Endometrium (tissue), 2 donors: ENCODE measurements at regions not wholly inside any gene's neighbourhood (a gene's known extent, or its start where the extent isn't known, plus 50 kb on each side); places are given as distances from the start of the nearest gene placed in this dataset.
A peak's percentile ranks its signal among the peaks of the same experiment; 100 is the strongest.

Source experiments
- FAIRE-seq: peaks from 2 replicates; lab custom pipeline; 2012; peaks lifted over from hg19 to GRCh38; lab: Jason Lieb, UNC
- donor health status: control.
- donor health status: control.

- FAIRE-seq: no peak
Measured at GRCh38 chr1:196001188-196001587, 607.1 kb downstream of the KCNT2 start.

GRCh38 chr1:195999022-195999421, 609.2 kb downstream of the KCNT2 start:
- no peak for FAIRE-seq

GRCh38 chr1:195981448-195982139, 626.6 kb downstream of the KCNT2 start:
- no peak for FAIRE-seq

DNA sequence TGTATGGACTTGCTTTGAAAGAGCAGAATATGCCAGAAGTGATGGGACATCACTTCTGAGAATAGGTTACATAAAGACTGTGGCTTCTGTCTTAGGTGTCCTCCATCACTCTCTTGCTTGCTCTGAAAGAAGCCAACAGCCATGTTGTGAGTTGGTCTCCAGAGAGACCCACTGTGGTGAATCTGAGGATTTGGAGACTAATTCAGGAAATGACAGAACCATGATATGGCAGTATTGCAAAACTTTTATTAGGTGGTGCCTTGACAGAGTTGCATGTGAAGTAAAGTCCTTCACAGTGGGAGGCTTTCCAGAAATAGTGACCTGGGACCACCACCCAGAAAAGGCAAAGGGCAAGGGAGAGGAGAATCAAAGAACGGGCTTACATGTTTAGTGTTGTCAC, 628.6 kb downstream of the KCNT2 start:
- FAIRE-seq: no peak

- no peak for FAIRE-seq
Measured at GRCh38 chr1:195973311-195973904, 634.8 kb downstream of the KCNT2 start.

- no peak for FAIRE-seq
Measured at GRCh38 chr1:195971589-195971988, 636.7 kb downstream of the KCNT2 start.

GRCh38 chr1:195970209-195970608, 638.0 kb downstream of the KCNT2 start:
- no peak for FAIRE-seq

DNA sequence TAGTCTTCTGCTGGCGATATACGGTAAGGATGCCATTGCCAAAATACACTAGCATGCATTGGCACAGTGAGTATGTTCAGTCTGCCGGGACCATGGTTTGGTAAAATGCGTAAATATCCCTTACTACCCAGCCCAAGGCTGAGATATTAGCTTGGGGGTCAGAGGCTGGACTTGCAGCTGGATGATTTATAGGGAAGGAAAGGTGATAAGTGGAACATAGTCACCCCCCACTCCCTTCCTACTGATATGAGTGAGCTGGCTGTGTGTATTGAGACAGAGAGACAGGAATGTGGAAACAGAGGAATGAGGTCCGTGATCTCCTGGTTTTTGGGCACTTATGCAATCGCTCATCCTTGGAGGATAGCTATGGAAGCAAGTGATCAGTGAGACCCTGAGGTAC, 642.8 kb downstream of the KCNT2 start:
- FAIRE-seq: no peak

DNA sequence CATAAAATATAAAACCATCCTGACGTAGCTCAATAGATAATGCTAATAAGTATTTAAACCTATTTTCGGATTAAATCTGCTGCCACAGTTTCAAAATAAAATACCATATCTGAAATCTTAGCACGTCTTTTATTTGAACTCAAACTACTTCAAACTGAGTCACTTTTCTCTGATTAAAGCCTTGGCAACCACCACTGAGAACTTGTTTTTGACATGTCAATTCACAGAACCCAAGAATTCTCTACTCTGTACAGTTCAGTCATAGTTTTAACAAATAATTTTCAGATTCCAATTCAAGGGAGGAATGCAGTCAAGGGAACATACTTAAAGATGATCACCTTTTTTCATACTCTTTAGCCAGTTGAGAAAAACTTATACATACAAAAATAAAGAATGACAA, 643.2 kb downstream of the KCNT2 start:
- FAIRE-seq: no peak

GRCh38 chr1:195964516-195964915, 643.7 kb downstream of the KCNT2 start:
- FAIRE-seq: no peak

DNA sequence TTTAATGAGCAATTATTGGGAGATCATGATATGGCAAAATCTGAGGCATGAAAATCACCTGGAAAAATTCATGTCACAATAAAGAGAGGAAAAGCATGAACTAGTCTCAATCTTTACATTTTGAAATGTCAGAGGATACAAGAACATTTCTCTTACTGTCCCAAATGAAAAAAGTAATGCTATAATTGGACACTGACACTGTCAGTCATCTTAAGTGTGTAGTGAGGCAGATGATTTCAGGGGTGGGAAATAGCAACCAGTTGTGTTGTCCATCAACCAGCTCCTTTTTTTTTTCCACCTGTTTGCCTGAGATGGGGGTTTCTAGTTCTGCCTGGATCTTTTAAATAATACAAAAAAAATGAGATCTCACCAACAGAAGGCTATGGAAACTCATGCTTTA, 646.2 kb downstream of the KCNT2 start:
- no peak for FAIRE-seq

GRCh38 chr1:195960580-195960979, 647.7 kb downstream of the KCNT2 start:
- no peak for FAIRE-seq

GRCh38 chr1:195958131-195958530, 650.1 kb downstream of the KCNT2 start:
- FAIRE-seq: no peak

GRCh38 chr1:195956845-195957244, 651.4 kb downstream of the KCNT2 start:
- no peak for FAIRE-seq

DNA sequence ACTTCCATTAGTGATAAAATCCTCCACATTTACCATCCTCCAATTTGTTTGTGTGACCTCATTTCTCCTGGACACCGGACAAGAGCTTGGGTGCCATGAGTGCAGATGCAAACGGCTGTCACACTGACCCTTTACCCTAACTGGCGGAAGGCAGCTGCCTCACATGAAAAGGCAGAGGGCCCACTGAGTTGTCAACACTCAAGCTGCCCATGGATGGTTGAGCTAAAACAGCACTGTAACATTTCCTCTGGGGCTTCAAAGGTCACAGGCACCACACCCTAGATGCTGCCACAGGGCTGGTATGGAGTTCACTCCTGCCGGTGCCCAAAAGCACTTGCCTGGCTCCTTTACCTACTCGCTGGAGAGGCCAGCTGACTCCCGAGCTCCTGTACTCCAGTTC, 653.4 kb downstream of the KCNT2 start:
- FAIRE-seq: no peak

- FAIRE-seq: no peak
Measured at GRCh38 chr1:195951313-195951712, 656.9 kb downstream of the KCNT2 start.

- FAIRE-seq: no peak
Measured at GRCh38 chr1:195948123-195948895, 659.9 kb downstream of the KCNT2 start.

- no peak for FAIRE-seq
Measured at GRCh38 chr1:195946500-195946899, 661.7 kb downstream of the KCNT2 start.

DNA sequence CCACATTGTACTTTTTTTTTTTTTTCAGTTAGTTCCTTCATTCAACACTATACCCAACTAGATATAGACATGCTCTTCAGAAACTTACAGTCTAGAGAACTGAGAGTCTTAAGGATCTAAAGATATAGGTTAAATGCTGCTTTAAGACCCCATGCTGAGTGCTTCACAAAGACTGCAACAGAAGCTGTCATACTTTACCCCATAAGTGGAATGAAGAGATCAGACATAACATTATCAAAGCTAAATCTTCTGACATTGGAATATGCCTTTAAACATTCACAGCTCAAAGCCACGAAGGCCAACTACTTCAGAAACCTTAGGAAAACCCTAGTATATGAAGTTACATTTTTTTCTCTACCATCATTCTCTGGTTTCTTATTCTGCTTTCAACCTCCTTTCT, 666.4 kb downstream of the KCNT2 start:
- no peak for FAIRE-seq

GRCh38 chr1:195941314-195941713, 666.9 kb downstream of the KCNT2 start:
- FAIRE-seq: no peak

- no peak for FAIRE-seq
Measured at GRCh38 chr1:195939844-195940243, 668.4 kb downstream of the KCNT2 start.

DNA sequence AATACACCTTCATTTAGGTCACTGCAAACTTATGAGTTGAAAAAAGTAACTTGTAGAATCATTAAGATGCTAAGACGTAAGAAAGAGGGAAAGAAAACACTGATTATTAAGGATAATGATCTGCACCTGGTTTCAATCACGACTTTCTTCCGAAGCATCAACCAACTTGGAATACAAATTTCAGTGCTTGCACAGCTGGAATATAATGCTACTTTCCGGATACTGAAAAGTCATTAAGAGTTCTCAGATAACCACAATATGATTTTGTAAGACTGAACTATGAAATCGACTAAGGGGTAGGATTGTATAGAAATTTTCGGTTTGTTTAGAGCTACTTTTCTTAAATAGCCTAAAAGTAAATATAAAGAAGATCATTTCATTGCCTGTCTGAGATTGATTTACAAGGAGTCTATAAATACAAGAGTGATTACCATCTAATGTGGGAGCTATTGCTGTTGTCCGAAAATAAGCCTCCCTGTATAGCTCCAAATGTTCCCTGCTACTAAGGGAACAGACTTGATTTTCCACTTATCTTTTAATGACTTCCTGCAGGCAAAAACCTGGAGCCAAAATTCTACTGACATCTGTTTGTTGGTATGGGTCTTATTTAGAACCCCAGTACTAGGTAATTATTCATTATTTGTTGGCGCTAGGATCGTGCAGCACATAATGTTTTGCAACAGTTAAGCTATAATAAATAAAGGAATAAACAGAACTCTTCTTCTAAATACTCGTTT, 673.3 kb downstream of the KCNT2 start:
- FAIRE-seq: peak; percentile 57

- no peak for FAIRE-seq
Measured at GRCh38 chr1:195933835-195934234, 674.4 kb downstream of the KCNT2 start.
